ENCODE measurements at regions not wholly inside any gene's neighbourhood (a gene's known extent, or its start where the extent isn't known, plus 50 kb on each side); places are given as distances from the start of the nearest gene placed in this dataset.

- H3K4me3 ChIP-seq (ENCODE audit: low read depth in 1 of 2, low read length in 1 of 2), result no peak overlapping the region
- no peaks in the 10 kb centered on the region for H3K36me3 ChIP-seq
- no peak for TF ChIP-seq CTCF (IDR thresholded peaks at IDR 0.05)
- H3K4me1 ChIP-seq (ENCODE audit: control insufficient read depth in 1 of 2, insufficient read depth in 1 of 2, low read depth in 1 of 2, low read length in 1 of 2), result no peaks in the 10 kb centered on the region
- H3K27ac ChIP-seq, result no peak overlapping the region
- H3K27me3 ChIP-seq, result no peaks in the 10 kb centered on the region
- no peaks in the 10 kb centered on the region for H3K9me3 ChIP-seq
Observed at GRCh38 chr20:56796345-56796744, 167.2 kb downstream of the TFAP2C start.

GRCh38 chr20:56797023-56797422 is 167.9 kb downstream of the TFAP2C start:
- Histone ChIP-seq H3K9me3 (no peaks in the 10 kb centered on the region), H3K4me1 (ENCODE audit: control insufficient read depth in 1 of 2, insufficient read depth in 1 of 2, low read depth in 1 of 2, low read length in 1 of 2) (no peaks in the 10 kb centered on the region), H3K27me3 (no peaks in the 10 kb centered on the region), H3K4me3 (ENCODE audit: low read depth in 1 of 2, low read length in 1 of 2) (no peak overlapping the region), H3K27ac (no peak overlapping the region), H3K36me3 (no peaks in the 10 kb centered on the region)
- TF ChIP-seq CTCF (IDR thresholded peaks at IDR 0.05), result no peak

GRCh38 chr20:56798634-56799033 is 169.5 kb downstream of the TFAP2C start:
- H3K4me1 ChIP-seq (ENCODE audit: control insufficient read depth in 1 of 2, insufficient read depth in 1 of 2, low read depth in 1 of 2, low read length in 1 of 2), result no peaks in the 10 kb centered on the region
- H3K9me3 ChIP-seq, result no peaks in the 10 kb centered on the region
- H3K4me3 ChIP-seq (ENCODE audit: low read depth in 1 of 2, low read length in 1 of 2), result no peak overlapping the region
- no peak overlapping the region for H3K27ac ChIP-seq
- no peaks in the 10 kb centered on the region for H3K36me3 ChIP-seq
- no peaks in the 10 kb centered on the region for H3K27me3 ChIP-seq
- TF ChIP-seq CTCF (IDR thresholded peaks at IDR 0.05), result no peak

- Histone ChIP-seq H3K4me3 (ENCODE audit: low read depth in 1 of 2, low read length in 1 of 2) (no peak overlapping the region), H3K9me3 (no peaks in the 10 kb centered on the region), H3K4me1 (ENCODE audit: control insufficient read depth in 1 of 2, insufficient read depth in 1 of 2, low read depth in 1 of 2, low read length in 1 of 2) (no peaks in the 10 kb centered on the region), H3K27me3 (no peaks in the 10 kb centered on the region), H3K27ac (no peak overlapping the region), H3K36me3 (no peaks in the 10 kb centered on the region)
- TF ChIP-seq CTCF (IDR thresholded peaks at IDR 0.05), result no peak
Observed at GRCh38 chr20:56799187-56799586, 170.1 kb downstream of the TFAP2C start.

- H3K4me1 ChIP-seq (ENCODE audit: control insufficient read depth in 1 of 2, insufficient read depth in 1 of 2, low read depth in 1 of 2, low read length in 1 of 2), result no peaks in the 10 kb centered on the region
- no peak overlapping the region for H3K27ac ChIP-seq
- H3K9me3 ChIP-seq, result no peaks in the 10 kb centered on the region
- H3K36me3 ChIP-seq, result no peaks in the 10 kb centered on the region
- no peak for TF ChIP-seq CTCF (IDR thresholded peaks at IDR 0.05)
- H3K27me3 ChIP-seq, result peaks cover 7% of the 10 kb centered on the region
- H3K4me3 ChIP-seq (ENCODE audit: low read depth in 1 of 2, low read length in 1 of 2), result no peak overlapping the region
Observed at GRCh38 chr20:56800088-56800487, 171.0 kb downstream of the TFAP2C start.
